ENCODE measurements at regions not wholly inside any gene's neighbourhood (a gene's known extent, or its start where the extent isn't known, plus 50 kb on each side); places are given as distances from the start of the nearest gene placed in this dataset.

GRCh38 chr4:59612235-59612634 is 1587.9 kb upstream of the ADGRL3 start:
- Histone ChIP-seq H2BK15ac (ENCODE audit: low read length) (no peak overlapping the region), H2BK12ac (ENCODE audit: low read depth, low read length) (no peak overlapping the region), H4K20me1 (replicated peaks in 1 of 2; ENCODE audit: control insufficient read depth in 1 of 2, insufficient read depth in 2 of 2, low read length in 2 of 2) (no peaks in the 10 kb centered on the region), H3K4me1 (replicated peaks in 1 of 4; ENCODE audit: control insufficient read depth in 3 of 4, insufficient read depth in 4 of 4, low read length in 3 of 4) (no peaks in the 10 kb centered on the region), H2AFZ (ENCODE audit: low read length) (peak overlapping the region; percentile 70; the same call in 1 of the 2 replicates), H4K8ac (ENCODE audit: extremely low read depth, insufficient read depth, low read length) (no peak overlapping the region), H3K4me2 (ENCODE audit: insufficient read depth in 1 of 2, low read depth in 2 of 2, low read length in 2 of 2) (no peak overlapping the region), H4K5ac (ENCODE audit: insufficient read length, low read depth, low read length) (no peak overlapping the region), H3K14ac (ENCODE audit: insufficient read length) (no peak overlapping the region), H3K27ac (ENCODE audit: low read depth, low read length) (no peak overlapping the region), H3K23me2 (ENCODE audit: low read depth, low read length) (no peaks in the 10 kb centered on the region), H2BK5ac (ENCODE audit: low read depth, low read length) (no peak overlapping the region), H3K79me2 (ENCODE audit: control insufficient read depth in 1 of 2, insufficient read depth in 2 of 2, low read length in 2 of 2) (no peaks in the 10 kb centered on the region), H3K9ac (replicated peaks in 1 of 4; ENCODE audit: extremely low read depth in 1 of 4, low read depth in 3 of 4, low read length in 3 of 4) (no peak overlapping the region), H2AK5ac (ENCODE audit: low read depth, low read length) (no peak overlapping the region), H3K36me3 (ENCODE audit: control insufficient read depth in 2 of 4, insufficient read depth in 4 of 4, low read length in 3 of 4) (no peaks in the 10 kb centered on the region), H3K27me3 (replicated peaks in 1 of 4; ENCODE audit: control insufficient read depth in 3 of 4, extremely low read depth in 1 of 4, insufficient read depth in 3 of 4, low read length in 3 of 4) (no peaks in the 10 kb centered on the region), H4K91ac (replicated peaks; ENCODE audit: insufficient read length, low read length) (no peak overlapping the region), H3K56ac (replicated peaks; ENCODE audit: insufficient read length, low read depth, low read length) (no peak overlapping the region), H3K18ac (ENCODE audit: extremely low read depth, low read length) (no peak overlapping the region), H3K79me1 (ENCODE audit: low read depth, low read length) (no peaks in the 10 kb centered on the region), H2BK20ac (ENCODE audit: low read length) (no peak overlapping the region), H3K4ac (replicated peaks; ENCODE audit: insufficient read length, low read depth, low read length) (no peak overlapping the region), H3K4me3 (ENCODE audit: extremely low read depth in 1 of 4, insufficient read depth in 2 of 4, low read depth in 3 of 4, low read length in 4 of 4) (no peak overlapping the region), H3K23ac (ENCODE audit: insufficient read length) (no peak overlapping the region), H2BK120ac (replicated peaks; ENCODE audit: low read depth, low read length) (no peak overlapping the region), H3K9me3 (ENCODE audit: insufficient read depth in 2 of 2, low read depth in 1 of 2, low read length in 1 of 2) (no peaks in the 10 kb centered on the region)
- CTCF ChIA-PET (ENCODE audit: partially characterized antibody), result interaction anchor here (1.0 kb wide), 1 partner anchor 287 kb away, joined by 3 read pairs; no protein-coding TSS in a partner anchor
- 94% methylated on average over 1 of the region's 1 CpG; no CpG with 5 or more reads in 1 of the 2 experiments for WGBS, 2 experiments (ENCODE audit: extremely low coverage in 1 of 2, insufficient coverage in 1 of 2, insufficient read length in 1 of 2, insufficient replicate concordance in 2 of 2, low coverage in 1 of 2, low lambda C conversion rate in 2 of 2, missing lambda C conversion rate in 1 of 2)
- DNase-seq (ENCODE audit: low read depth in 1 of 2, low spot score in 2 of 2) (no peak), FAIRE-seq (no peak)
- POLR2A ChIA-PET (ENCODE audit: partially characterized antibody), result no interaction called here
- no peak for TF ChIP-seq RFX5 (IDR thresholded peaks at IDR 0.05; ENCODE audit: borderline replicate concordance, low read depth, low read length)
- no peak for TF ChIP-seq EGR1 (IDR thresholded peaks at IDR 0.05; ENCODE audit: borderline replicate concordance, low read depth, low read length)
- no peak for TF ChIP-seq CREB1 (IDR thresholded peaks at IDR 0.05)
- no peak for TF ChIP-seq BACH1 (IDR thresholded peaks at IDR 0.05; ENCODE audit: low read length)
- no peak for TF ChIP-seq RAD21 (IDR thresholded peaks at IDR 0.05 in 1 of 2, conservative IDR thresholded peaks at IDR 0.05 in 1 of 2; ENCODE audit: low read depth in 2 of 2, low read length in 2 of 2)
- TF ChIP-seq GTF2F1 (IDR thresholded peaks at IDR 0.05; ENCODE audit: borderline replicate concordance, low read depth, low read length), result no peak
- no peak for TF ChIP-seq SUZ12 (IDR thresholded peaks at IDR 0.05; ENCODE audit: low read length)
- TF ChIP-seq ASH2L (IDR thresholded peaks at IDR 0.05; ENCODE audit: low read length), result no peak
- TF ChIP-seq, protein P1, sequence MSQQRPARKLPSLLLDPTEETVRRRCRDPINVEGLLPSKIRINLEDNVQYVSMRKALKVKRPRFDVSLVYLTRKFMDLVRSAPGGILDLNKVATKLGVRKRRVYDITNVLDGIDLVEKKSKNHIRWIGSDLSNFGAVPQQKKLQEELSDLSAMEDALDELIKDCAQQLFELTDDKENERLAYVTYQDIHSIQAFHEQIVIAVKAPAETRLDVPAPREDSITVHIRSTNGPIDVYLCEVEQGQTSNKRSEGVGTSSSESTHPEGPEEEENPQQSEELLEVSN (IDR thresholded peaks at IDR 0.05), result no peak
- no peak for TF ChIP-seq EP300 (IDR thresholded peaks at IDR 0.05; ENCODE audit: borderline replicate concordance in 1 of 2, low read depth in 2 of 2, low read length in 2 of 2)
- TF ChIP-seq, protein P2, sequence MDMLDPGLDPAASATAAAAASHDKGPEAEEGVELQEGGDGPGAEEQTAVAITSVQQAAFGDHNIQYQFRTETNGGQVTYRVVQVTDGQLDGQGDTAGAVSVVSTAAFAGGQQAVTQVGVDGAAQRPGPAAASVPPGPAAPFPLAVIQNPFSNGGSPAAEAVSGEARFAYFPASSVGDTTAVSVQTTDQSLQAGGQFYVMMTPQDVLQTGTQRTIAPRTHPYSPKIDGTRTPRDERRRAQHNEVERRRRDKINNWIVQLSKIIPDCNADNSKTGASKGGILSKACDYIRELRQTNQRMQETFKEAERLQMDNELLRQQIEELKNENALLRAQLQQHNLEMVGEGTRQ (IDR thresholded peaks at IDR 0.05; ENCODE audit: low read length), result no peak
- TF ChIP-seq GABPA (IDR thresholded peaks at IDR 0.05; ENCODE audit: borderline replicate concordance, insufficient read depth, low read length), result no peak
- no peak for TF ChIP-seq EZH2 (IDR thresholded peaks at IDR 0.05; ENCODE audit: low read depth, low read length, severe bottlenecking)
